RWPE1 (cell line): ENCODE measurements at regions not wholly inside any gene's neighbourhood (a gene's known extent, or its start where the extent isn't known, plus 50 kb on each side); places are given as distances from the start of the nearest gene placed in this dataset.
"Not testable (repeated sequence)": the region's sequence is repeated elsewhere in the genome, so short reads cannot be mapped to it uniquely, and the experiment has no call there.

Source experiments
- CTCF ChIA-PET: fragments of 350-600 bp; sonication (Branson Sonifier 250); formaldehyde crosslinking; extraction: SDS; loops from one replicate; lab custom pipeline; 2021; lab: Yijun Ruan, JAX
- POLR2A ChIA-PET: fragments of 400-600 bp; formaldehyde crosslinking; extraction: SDS; loops from one replicate; lab custom pipeline; 2020; ENCODE audit warnings: antibody characterized with exemption; ENCODE audit not compliant: low non-redundant PET; lab: Yijun Ruan, JAX
- DNase-seq: peaks from one replicate; pipeline ENCODE4 v3.0.0; 2012; ENCODE audit warnings: low spot score
- H3K27ac ChIP-seq: fragments of 450-650 bp; 2 replicates; pipeline ENCODE4 v1.5.1; 2017
- TF ChIP-seq, protein P1 (sequence below): fragments of 450-650 bp; conservative IDR thresholded peaks from 2 replicates; pipeline ENCODE4 v1.5.1; 2017; ENCODE audit warnings: low read depth, mild to moderate bottlenecking

DNA sequence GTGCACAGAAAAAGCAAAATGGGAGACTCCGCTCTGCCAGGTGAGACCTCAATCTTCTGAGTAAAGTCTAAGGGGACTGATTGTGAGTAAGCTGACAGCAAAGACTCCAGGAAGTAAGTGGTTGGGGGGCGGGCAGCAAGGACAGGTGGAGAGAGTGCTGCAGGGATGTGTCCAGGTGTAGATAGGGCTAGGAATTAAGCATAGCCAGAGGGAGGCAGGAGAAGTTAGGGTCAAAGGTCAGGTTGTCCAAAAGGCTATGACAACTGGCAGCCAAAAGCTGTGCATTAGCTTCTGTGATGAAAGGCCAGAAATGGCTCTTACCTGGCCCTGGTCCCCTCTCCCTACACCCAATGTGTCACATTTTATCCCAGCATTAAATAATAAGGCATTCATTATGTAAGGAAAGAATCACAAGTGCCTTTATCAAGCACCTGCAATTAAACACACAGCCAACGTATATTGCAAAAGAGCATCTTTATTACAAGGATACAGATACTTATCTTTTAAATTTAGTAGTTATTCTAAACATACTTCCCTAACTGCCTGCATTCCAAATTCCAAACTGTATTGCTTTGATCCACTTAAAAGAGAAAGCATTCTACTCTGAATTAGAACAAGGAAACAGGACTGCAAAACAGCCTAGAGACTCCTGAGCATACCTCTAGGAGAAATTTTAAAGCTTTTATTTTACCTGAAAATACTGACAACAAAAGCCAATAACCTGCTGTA is 247.9 kb downstream of the IRS1 start:
- TF ChIP-seq, protein P1, sequence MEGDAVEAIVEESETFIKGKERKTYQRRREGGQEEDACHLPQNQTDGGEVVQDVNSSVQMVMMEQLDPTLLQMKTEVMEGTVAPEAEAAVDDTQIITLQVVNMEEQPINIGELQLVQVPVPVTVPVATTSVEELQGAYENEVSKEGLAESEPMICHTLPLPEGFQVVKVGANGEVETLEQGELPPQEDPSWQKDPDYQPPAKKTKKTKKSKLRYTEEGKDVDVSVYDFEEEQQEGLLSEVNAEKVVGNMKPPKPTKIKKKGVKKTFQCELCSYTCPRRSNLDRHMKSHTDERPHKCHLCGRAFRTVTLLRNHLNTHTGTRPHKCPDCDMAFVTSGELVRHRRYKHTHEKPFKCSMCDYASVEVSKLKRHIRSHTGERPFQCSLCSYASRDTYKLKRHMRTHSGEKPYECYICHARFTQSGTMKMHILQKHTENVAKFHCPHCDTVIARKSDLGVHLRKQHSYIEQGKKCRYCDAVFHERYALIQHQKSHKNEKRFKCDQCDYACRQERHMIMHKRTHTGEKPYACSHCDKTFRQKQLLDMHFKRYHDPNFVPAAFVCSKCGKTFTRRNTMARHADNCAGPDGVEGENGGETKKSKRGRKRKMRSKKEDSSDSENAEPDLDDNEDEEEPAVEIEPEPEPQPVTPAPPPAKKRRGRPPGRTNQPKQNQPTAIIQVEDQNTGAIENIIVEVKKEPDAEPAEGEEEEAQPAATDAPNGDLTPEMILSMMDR, result no peak
- CTCF ChIA-PET, result no interaction called here
- DNase-seq, result no peak
- no peak overlapping the region for H3K27ac ChIP-seq
- POLR2A ChIA-PET, result no interaction called here

DNA sequence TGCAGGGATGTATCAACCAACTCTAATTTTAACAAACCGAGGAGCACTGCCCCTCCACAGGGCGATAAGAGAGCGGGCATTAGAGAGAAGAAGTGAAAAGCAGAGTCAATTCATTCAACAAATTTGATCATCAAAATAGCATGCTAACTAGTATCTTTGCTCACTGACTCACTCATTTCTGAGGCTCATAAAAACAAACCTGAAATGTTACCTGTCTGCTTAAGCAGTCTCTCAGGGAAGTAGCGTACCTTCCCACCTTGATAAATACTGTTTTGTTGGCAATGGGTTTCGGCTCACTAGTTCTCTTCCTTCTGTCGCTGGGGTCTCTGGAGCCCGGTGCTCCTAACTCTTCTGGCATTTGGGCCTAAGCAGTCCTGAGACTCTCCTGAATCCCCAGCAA is 248.8 kb downstream of the IRS1 start:
- no peak overlapping the region for H3K27ac ChIP-seq
- no peak for DNase-seq
- ChIA-PET CTCF (no interaction called here), POLR2A (no interaction called here)
- TF ChIP-seq, protein P1, result no peak

DNA sequence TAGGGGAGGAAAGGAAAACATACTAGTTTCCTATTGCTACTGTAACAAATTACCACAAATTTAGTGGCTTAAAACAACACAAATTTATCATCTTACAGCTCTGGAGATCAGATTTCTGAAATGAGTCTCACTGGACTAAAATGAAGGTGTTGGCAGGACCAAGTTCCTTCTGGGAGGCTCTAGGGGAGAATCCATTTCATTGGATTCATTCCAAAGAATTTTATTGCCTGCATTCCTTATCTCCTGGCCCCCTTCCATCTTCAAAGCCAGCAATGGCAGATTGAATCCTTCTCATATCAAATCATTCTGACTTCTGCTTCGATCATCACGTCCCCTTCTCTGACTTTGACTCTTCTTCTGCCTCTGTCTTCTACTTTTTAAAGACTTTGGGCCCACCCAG is 250.9 kb downstream of the IRS1 start:
- ChIA-PET POLR2A (no interaction called here), CTCF (interaction anchor here (0.7 kb wide), 1 partner anchor 538 kb away, joined by 3 read pairs; no protein-coding TSS in a partner anchor)
- H3K27ac ChIP-seq, result no peak overlapping the region
- TF ChIP-seq, protein P1, result no peak
- DNase-seq, result no peak

DNA sequence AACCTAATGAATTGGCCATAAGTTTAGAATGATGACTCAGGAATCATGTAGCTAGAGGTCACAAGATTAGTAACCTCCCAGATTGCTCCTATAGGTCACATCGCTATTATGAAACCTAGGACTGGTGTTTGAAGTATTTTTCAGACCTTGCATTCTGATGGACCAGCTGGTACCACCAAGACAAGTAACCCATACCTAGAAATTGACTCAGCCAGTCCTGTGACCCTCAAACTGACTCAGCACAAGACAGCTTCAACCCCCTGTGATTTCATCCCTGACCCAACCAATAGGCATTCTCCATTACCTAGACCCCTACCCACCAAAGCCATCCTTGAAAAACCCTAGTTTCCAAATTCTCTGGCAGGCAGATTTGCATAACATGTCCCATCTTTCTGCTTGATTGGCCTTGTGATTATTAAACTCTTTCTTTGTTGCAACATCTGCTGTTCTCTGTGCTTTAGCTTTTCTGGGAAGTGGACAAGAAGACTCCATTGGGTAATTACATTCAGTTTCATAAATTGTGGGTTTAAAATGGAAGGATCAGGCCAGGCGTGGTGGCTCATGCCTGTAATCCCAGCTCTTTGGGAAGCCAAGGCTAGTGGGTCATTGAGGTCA is 254.9 kb downstream of the IRS1 start:
- TF ChIP-seq, protein P1, result no peak
- ChIA-PET CTCF (no interaction called here), POLR2A (no interaction called here)
- H3K27ac ChIP-seq, result no peak overlapping the region
- no peak for DNase-seq

DNA sequence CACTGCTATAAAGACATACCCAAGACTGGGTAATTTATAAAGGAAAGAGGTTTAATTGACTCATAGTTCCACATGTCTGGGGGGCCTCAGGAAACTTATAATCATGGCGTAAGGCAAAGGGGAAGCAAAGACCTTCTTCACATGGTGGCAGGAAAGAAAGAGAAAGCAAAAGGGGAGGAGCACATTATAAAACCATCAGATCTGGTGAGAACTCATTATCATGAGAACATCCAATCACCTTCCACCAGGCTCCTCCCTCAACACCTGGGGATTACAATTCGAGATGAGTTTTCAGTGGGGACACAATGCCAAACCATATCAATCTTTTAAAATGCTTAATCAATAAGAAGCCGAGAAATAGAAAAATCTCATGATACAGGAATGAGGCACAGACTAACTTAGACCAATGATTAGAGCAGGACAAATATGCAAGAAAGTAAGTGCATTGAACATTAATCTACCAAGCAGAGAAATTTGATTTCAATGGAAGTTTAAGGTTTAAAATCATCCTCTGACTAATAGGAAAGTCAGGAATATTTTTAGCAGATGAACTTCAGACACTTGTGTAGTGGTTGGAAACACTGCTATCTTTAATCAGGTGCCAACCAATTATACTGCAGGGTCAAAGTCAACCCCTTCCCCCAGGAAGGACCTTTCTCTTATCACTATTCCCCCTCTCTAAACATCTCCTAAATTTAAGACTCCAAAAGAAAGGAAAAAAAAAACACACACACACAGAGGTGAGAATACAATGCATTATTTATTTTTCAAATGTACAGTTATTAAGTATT is 259.2 kb downstream of the IRS1 start:
- ChIA-PET CTCF (no interaction called here), POLR2A (no interaction called here)
- no peak for DNase-seq
- H3K27ac ChIP-seq, result no peak overlapping the region
- TF ChIP-seq, protein P1, result no peak

DNA sequence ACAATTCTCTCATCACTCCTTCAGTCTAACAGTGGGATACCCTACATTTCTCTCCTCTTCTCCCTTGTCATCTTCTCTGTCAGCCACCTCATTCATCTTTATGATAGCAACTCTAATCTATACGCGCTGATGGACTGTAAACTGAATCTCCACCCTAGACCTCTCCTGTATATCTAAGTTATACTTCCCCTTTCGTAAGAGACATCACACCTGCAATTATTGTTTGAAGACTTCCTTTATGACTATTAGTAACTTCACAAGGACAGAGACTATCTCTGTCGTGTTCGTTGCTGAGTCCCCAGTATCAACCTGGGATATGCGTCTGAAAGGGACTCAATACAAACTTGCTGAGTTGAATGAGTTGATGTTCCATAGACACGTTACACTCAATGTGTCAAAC is 263.2 kb downstream of the IRS1 start:
- TF ChIP-seq, protein P1, result no peak
- DNase-seq, result no peak
- H3K27ac ChIP-seq, result no peak overlapping the region
- ChIA-PET POLR2A (no interaction called here), CTCF (no interaction called here)

DNA sequence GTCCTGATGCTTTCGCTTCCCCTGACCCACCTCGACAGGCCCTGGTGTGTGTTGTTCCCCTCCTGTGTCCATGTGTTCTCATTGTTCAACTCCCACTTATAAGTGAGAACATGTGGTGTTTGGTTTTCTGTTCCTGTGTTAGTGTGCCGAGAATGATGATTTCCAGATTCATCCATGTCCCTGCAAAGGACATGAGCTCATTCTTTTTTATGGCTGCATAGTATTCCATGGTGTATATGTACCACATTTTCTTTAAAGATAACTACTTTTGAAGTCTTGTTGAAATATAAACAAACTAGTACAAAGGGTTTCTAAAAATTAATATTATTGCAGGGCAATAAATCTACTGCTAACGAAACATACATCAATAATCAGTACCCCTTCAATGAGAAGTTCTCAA is 266.6 kb downstream of the IRS1 start:
- CTCF ChIA-PET, POLR2A ChIA-PET, H3K27ac ChIP-seq, DNase-seq: not testable (repeated sequence)
